A673 (cell line): ENCODE measurements at regions not wholly inside any gene's neighbourhood (a gene's known extent, or its start where the extent isn't known, plus 50 kb on each side); places are given as distances from the start of the nearest gene placed in this dataset.

Source experiments
- EZH2 ChIP-seq: fragments of 200-600 bp; sonication (generic); IDR thresholded peaks from 2 replicates; pipeline ENCODE4 v1.6.1; 2017; ENCODE audit warnings: borderline replicate concordance, low read depth, mild to moderate bottlenecking, mixed read lengths, antibody characterized with exemption, low read length; ENCODE audit not compliant: poor library complexity, severe bottlenecking
- TF ChIP-seq, protein P1 (sequence below): fragments of 300-800, 200-600 bp; sonication (generic); conservative IDR thresholded peaks from 2 replicates; pipeline ENCODE4 v1.5.1; 2017; ENCODE audit warnings: low read depth, mild to moderate bottlenecking, antibody characterized with exemption, low read length, moderate library complexity, mixed read lengths

DNA sequence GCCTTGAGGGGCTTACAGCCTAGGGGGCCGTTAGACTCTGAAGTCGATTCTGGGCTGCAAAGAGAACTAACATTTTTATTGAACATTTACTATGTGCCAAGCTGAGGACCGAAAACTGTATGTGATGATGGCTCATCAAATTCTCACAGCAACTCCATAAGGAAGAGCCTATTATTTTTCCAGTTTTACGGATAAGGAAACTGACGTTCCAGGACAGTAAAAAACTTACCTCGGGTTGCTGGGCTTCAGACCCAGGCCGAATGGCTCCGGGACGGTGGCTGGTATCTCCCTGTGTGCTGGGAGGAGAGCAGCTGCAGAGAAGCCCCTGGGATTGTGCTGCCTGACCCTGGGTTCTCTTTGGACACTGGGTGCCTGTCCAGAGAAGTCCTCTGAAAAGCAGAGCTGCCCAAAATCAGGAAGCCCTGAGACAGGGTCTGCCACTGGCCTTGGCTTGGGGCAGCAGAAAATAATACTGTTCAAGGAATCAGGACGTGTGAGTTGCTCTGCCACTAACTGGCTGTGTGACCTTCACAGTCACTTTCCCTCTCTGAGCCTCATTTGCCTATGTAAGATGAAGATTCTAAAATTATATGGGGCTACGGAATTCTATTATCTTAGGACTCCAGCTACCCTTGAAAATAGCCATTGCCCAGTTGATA, 116.3 kb upstream of the CPEB4 start:
- TF ChIP-seq, protein P1, sequence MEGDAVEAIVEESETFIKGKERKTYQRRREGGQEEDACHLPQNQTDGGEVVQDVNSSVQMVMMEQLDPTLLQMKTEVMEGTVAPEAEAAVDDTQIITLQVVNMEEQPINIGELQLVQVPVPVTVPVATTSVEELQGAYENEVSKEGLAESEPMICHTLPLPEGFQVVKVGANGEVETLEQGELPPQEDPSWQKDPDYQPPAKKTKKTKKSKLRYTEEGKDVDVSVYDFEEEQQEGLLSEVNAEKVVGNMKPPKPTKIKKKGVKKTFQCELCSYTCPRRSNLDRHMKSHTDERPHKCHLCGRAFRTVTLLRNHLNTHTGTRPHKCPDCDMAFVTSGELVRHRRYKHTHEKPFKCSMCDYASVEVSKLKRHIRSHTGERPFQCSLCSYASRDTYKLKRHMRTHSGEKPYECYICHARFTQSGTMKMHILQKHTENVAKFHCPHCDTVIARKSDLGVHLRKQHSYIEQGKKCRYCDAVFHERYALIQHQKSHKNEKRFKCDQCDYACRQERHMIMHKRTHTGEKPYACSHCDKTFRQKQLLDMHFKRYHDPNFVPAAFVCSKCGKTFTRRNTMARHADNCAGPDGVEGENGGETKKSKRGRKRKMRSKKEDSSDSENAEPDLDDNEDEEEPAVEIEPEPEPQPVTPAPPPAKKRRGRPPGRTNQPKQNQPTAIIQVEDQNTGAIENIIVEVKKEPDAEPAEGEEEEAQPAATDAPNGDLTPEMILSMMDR, result no peak
- no peak for TF ChIP-seq EZH2
